HL-60 (cell line): ENCODE measurements at regions not wholly inside any gene's neighbourhood (a gene's known extent, or its start where the extent isn't known, plus 50 kb on each side); places are given as distances from the start of the nearest gene placed in this dataset.

Experiments
- DNase-seq, 2 experiments: peaks; one replicate each; pipeline ENCODE4 v3.0.0-alpha.2; 2010 to 2020; ENCODE audit warnings: low read depth in 1 of 2, low spot score in 1 of 2
- H3K27ac ChIP-seq: fragments of 250-450 bp; sonication (Bioruptor Pico); replicated peaks from 2 replicates; pipeline ENCODE4 v1.5.1; 2020; ENCODE audit warnings: mild to moderate bottlenecking, moderate library complexity
- H3K27me3 ChIP-seq: fragments of 250-450 bp; sonication (Bioruptor Pico); 2 replicates; pipeline ENCODE4 v1.5.1; 2021; ENCODE audit warnings: mild to moderate bottlenecking, moderate library complexity; ENCODE audit not compliant: insufficient read depth, poor library complexity, severe bottlenecking
- H3K4me3 ChIP-seq: replicated peaks from 2 replicates; pipeline ENCODE4 v1.5.1; 2011; ENCODE audit warnings: mild to moderate bottlenecking, control low read depth, low read length; ENCODE audit not compliant: insufficient read depth
- CTCF ChIP-seq: IDR thresholded peaks from one replicate; pipeline ENCODE4 v1.5.1; 2011; ENCODE audit warnings: low read length, control low read depth, inconsistent platforms; ENCODE audit not compliant: insufficient read depth
- GABPA ChIP-seq: IDR thresholded peaks from 2 replicates; pipeline ENCODE4 v1.6.1; 2012; ENCODE audit warnings: low read depth
- POLR2AphosphoS5 ChIP-seq: IDR thresholded peaks from 2 replicates; pipeline ENCODE4 v1.6.1; 2012; ENCODE audit warnings: low read depth
- REST ChIP-seq: IDR thresholded peaks from 2 replicates; pipeline ENCODE4 v1.6.1; 2012; ENCODE audit warnings: low read depth; ENCODE audit not compliant: insufficient replicate concordance
- SPI1 ChIP-seq: IDR thresholded peaks from 2 replicates; pipeline ENCODE4 v1.6.1; 2012; ENCODE audit warnings: low read depth, mild to moderate bottlenecking, borderline replicate concordance

- no peaks in the 10 kb centered on the region for H3K27me3 ChIP-seq
- no peak for DNase-seq
- no peak for TF ChIP-seq POLR2AphosphoS5
- TF ChIP-seq SPI1, result peak; percentile 87
- TF ChIP-seq GABPA, result no peak
- no peak for TF ChIP-seq REST
- TF ChIP-seq CTCF, result no peak
- no peak overlapping the region for H3K27ac ChIP-seq
- H3K4me3 ChIP-seq, result no peak overlapping the region
These were observed 97.3 kb upstream of the DAP start for GRCh38 chr5:10858307-10858706.

- no peak for DNase-seq
- Histone ChIP-seq H3K4me3 (no peak overlapping the region), H3K27me3 (no peaks in the 10 kb centered on the region), H3K27ac (no peak overlapping the region)
- TF ChIP-seq REST, result no peak
- no peak for TF ChIP-seq SPI1
- no peak for TF ChIP-seq CTCF
- TF ChIP-seq GABPA, result no peak
- no peak for TF ChIP-seq POLR2AphosphoS5
These were observed 96.3 kb upstream of the DAP start for GRCh38 chr5:10857338-10857733.

- H3K4me3 ChIP-seq, result no peak overlapping the region
- TF ChIP-seq GABPA, result no peak
- TF ChIP-seq CTCF, result peak; percentile 29
- DNase-seq, result peak in 1 of 2 experiments; percentile 36
These were observed 95.8 kb upstream of the DAP start for GRCh38 chr5:10856683-10857337.

GRCh38 chr5:10856071-10856470 lies 95.0 kb upstream of the DAP start:
- H3K4me3 ChIP-seq, result no peak overlapping the region
- TF ChIP-seq POLR2AphosphoS5 (no peak), CTCF (no peak), SPI1 (no peak), GABPA (no peak)
- H3K27ac ChIP-seq, result no peak overlapping the region
- no peak for DNase-seq
- no peaks in the 10 kb centered on the region for H3K27me3 ChIP-seq

More at GRCh38 chr5:10856683-10857337, 95.8 kb upstream of the DAP start:
- H3K27me3 ChIP-seq, result no peaks in the 10 kb centered on the region
- H3K27ac ChIP-seq, result no peak overlapping the region
